Testis (tissue), 2 donors: ENCODE measurements at regions not wholly inside any gene's neighbourhood (a gene's known extent, or its start where the extent isn't known, plus 50 kb on each side); places are given as distances from the start of the nearest gene placed in this dataset.

ENCODE experiments used
- DNase-seq: peaks from one replicate; pipeline ENCODE4 v3.0.0-alpha.2; 2019
- H3K27ac ChIP-seq, 2 donors: fragments of 200-600 bp; sonication (generic); one replicate each; pipeline ENCODE4 v1.5.1; 2019
- H3K27me3 ChIP-seq: fragments of 200-600 bp; sonication (generic); one replicate; pipeline ENCODE4 v1.5.1; 2019
- H3K36me3 ChIP-seq: fragments of 200-600 bp; sonication (generic); one replicate; pipeline ENCODE4 v1.5.1; 2017; ENCODE audit warnings: low read depth; ENCODE audit errors: missing control alignments
- H3K4me1 ChIP-seq: fragments of 200-600 bp; sonication (generic); one replicate; pipeline ENCODE4 v1.5.1; 2019
- H3K4me3 ChIP-seq, 2 donors: fragments of 200-600 bp; sonication (generic); one replicate each; pipeline ENCODE4 v1.5.1; 2017 to 2019
- H3K9me3 ChIP-seq: fragments of 200-600 bp; sonication (generic); one replicate; pipeline ENCODE4 v1.5.1; 2017
- CTCF ChIP-seq, 3 experiments: fragments of 450-650 bp in 2 of 3; fragments of 200-600 bp in 1 of 3; sonication (generic) in 1 of 3; IDR thresholded peaks; one replicate each; pipeline ENCODE4 v1.5.1; 2016 to 2019; ENCODE audit warnings: antibody characterized with exemption in 3 of 3, mild to moderate bottlenecking in 2 of 3, moderate library complexity in 1 of 3
- POLR2A ChIP-seq: fragments of 450-650 bp; IDR thresholded peaks from one replicate; pipeline ENCODE4 v1.6.1; 2017; ENCODE audit warnings: antibody characterized with exemption, mild to moderate bottlenecking, moderate library complexity
- WGBS, 2 donors: methylation state at CpG; one replicate each; pipeline ENCODE4 v1.1.5; 2018; 5-methylcytosine and 5-hydroxymethylcytosine counted together
- intact Hi-C: fragments of 100-400 bp; cut with DNase I; formaldehyde crosslinking; loops from one replicate; pipeline ENCODE4 v1.15.1; 2023; ENCODE audit warnings: low total_unique reads

GRCh38 chr14:28902930-28903329 is 136.3 kb downstream of the FOXG1 start:
- TF ChIP-seq CTCF (IDR thresholded peaks at IDR 0.05) (no peak), POLR2A (no peak)
- H3K4me1 ChIP-seq: no peaks in the 10 kb centered on the region
- H3K4me3 ChIP-seq: no peak overlapping the region
- H3K9me3 ChIP-seq: no peaks in the 10 kb centered on the region
- 92 to 96% methylated on average over 2 of the region's 2 CpGs for WGBS, 2 donors
- intact Hi-C loops: no loop called here
- no peak for DNase-seq
- no peaks in the 10 kb centered on the region for H3K36me3 ChIP-seq
- H3K27me3 ChIP-seq: no peaks in the 10 kb centered on the region
- no peak overlapping the region for H3K27ac ChIP-seq

GRCh38 chr14:28911521-28911920 is 144.9 kb downstream of the FOXG1 start:
- no peak overlapping the region for H3K27ac ChIP-seq
- TF ChIP-seq CTCF (IDR thresholded peaks at IDR 0.05): no peak
- H3K36me3 ChIP-seq: no peaks in the 10 kb centered on the region
- H3K9me3 ChIP-seq: no peaks in the 10 kb centered on the region
- intact Hi-C loops: no loop called here
- no peaks in the 10 kb centered on the region for H3K4me1 ChIP-seq
- DNase-seq: no peak
- H3K27me3 ChIP-seq: no peaks in the 10 kb centered on the region
- H3K4me3 ChIP-seq: no peak overlapping the region

GRCh38 chr14:28913056-28913455 is 146.5 kb downstream of the FOXG1 start:
- 65 to 80% methylated on average over 1 of the region's 1 CpG for WGBS, 2 donors
- no peak overlapping the region for H3K4me3 ChIP-seq
- H3K27me3 ChIP-seq: no peaks in the 10 kb centered on the region
- H3K27ac ChIP-seq: no peak overlapping the region
- no peaks in the 10 kb centered on the region for H3K4me1 ChIP-seq
- intact Hi-C loops: no loop called here
- no peaks in the 10 kb centered on the region for H3K36me3 ChIP-seq
- TF ChIP-seq CTCF (IDR thresholded peaks at IDR 0.05) (no peak), POLR2A (no peak)
- no peaks in the 10 kb centered on the region for H3K9me3 ChIP-seq
- no peak for DNase-seq

- TF ChIP-seq CTCF (IDR thresholded peaks at IDR 0.05) (no peak), POLR2A (no peak)
- intact Hi-C loops: no loop called here
- Histone ChIP-seq H3K4me3 (no peak overlapping the region), H3K9me3 (no peaks in the 10 kb centered on the region), H3K4me1 (no peaks in the 10 kb centered on the region), H3K36me3 (no peaks in the 10 kb centered on the region), H3K27me3 (no peaks in the 10 kb centered on the region), H3K27ac (no peak overlapping the region)
- WGBS, 2 donors: 65% methylated on average over 1 of the region's 1 CpG
- no peak for DNase-seq
Measured at GRCh38 chr14:28926122-28926521, 159.5 kb downstream of the FOXG1 start.

- Histone ChIP-seq H3K4me3 (no peak overlapping the region), H3K27ac (no peak overlapping the region)
- WGBS, 2 donors: 85 to 88% methylated on average over 2 of the region's 2 CpGs
Measured at GRCh38 chr14:28931999-28932398, 165.4 kb downstream of the FOXG1 start.

More at GRCh38 chr14:28931999-28932398, 165.4 kb downstream of the FOXG1 start:
- H3K27me3 ChIP-seq: no peaks in the 10 kb centered on the region
- H3K9me3 ChIP-seq: no peaks in the 10 kb centered on the region
- no peaks in the 10 kb centered on the region for H3K36me3 ChIP-seq
- no peaks in the 10 kb centered on the region for H3K4me1 ChIP-seq
- no peak for DNase-seq
- intact Hi-C loops: no loop called here
- TF ChIP-seq POLR2A: no peak
- no peak for TF ChIP-seq CTCF (IDR thresholded peaks at IDR 0.05)
